ENCODE measurements at regions not wholly inside any gene's neighbourhood (a gene's known extent, or its start where the extent isn't known, plus 50 kb on each side); places are given as distances from the start of the nearest gene placed in this dataset.
"Not testable (repeated sequence)": the region's sequence is repeated elsewhere in the genome, so short reads cannot be mapped to it uniquely, and the experiment has no call there.

GRCh38 chr4:57989430-57989829 is 879.2 kb upstream of the IGFBP7 start:
- no peak for DNase-seq

DNA sequence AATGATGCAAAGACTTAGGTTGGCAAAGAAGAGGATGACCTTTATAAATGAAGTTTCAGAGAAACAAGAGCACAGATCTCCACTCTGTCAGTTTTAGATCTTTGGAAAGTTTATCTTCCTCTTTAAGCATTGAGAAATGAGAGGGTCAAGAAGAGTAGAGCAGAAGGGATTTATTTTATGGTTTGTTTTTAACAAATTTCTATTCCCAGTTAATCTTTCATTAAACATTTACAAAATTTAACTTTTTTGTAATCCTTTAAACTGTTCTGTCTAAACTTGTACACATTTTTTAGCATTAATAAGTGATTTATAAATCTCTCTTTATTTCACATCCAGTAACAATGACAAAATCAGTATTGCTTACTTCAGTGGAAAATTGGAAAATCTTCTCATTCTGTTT is 875.0 kb upstream of the IGFBP7 start:
- no peak for DNase-seq

GRCh38 chr4:57981123-57981522 is 870.9 kb upstream of the IGFBP7 start:
- DNase-seq: no peak

GRCh38 chr4:57974821-57975220 is 864.6 kb upstream of the IGFBP7 start:
- DNase-seq: no peak

- no peak for DNase-seq
Measured at GRCh38 chr4:57973819-57974218, 863.6 kb upstream of the IGFBP7 start.

- DNase-seq: no peak
Measured at GRCh38 chr4:57971261-57971660, 861.1 kb upstream of the IGFBP7 start.

GRCh38 chr4:57966987-57967760 is 857.0 kb upstream of the IGFBP7 start:
- DNase-seq: no peak

DNA sequence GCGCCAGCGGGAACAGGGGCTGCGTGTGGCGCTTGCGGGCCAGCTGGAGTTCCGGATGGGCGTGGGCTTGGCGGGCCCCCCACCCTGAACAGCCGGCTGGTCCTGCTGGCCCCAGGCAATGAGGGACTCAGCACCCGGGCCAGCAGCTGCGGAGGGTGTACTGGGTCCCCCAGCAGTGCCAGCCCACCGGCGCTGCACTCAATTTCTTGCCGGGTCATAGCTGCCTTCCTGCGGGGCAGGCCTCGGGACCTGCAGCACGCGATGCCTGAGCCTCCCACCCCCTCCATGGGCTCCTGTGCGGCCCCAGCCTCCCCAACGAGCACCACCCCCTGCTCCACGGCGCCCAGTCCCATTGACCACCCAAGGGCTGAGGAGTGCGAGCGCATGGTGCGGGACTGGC is 855.2 kb upstream of the IGFBP7 start:
- not testable (repeated sequence) for DNase-seq

DNA sequence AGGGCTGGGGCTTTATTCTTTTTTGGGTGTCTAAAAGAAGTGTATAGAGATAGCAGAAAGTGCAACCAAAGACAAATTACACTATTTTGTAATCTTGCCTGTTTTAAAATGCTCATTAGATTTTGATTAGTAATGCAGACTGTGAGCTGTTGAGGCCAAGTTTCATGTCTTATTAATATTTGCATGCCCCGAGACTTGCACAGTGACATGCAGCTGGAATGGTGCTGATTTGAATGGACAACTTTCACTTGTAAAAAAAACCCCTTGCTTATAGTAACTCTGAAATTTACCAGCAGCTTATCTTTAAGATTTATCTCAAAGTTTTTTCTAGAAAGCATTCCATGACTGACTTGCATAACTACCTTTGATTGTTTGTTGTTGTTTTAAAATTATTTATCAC is 835.1 kb upstream of the IGFBP7 start:
- DNase-seq: no peak

GRCh38 chr4:57943682-57944081 is 833.5 kb upstream of the IGFBP7 start:
- no peak for DNase-seq

GRCh38 chr4:57937326-57937725 is 827.1 kb upstream of the IGFBP7 start:
- DNase-seq: not testable (repeated sequence)

DNA sequence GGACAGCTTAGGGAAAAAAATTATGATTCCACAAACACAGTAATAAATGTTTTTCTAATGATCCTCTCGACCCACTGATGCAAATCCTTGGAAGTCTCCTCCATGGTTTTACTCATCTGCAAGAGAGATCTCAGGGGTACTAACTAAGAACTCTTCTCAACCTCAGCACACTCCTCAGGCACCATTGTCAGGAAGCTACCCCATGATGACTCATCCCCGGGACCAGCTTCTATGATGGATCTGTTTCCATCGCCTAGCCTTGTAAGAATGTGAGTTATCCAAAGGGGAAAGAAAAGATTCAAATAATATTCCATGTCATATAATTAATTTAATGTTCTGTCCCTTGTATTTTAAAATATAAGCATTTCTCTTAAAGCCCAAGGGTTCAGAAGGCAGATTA is 816.1 kb upstream of the IGFBP7 start:
- no peak for DNase-seq

- DNase-seq: no peak
Measured at GRCh38 chr4:57924951-57925350, 814.8 kb upstream of the IGFBP7 start.

- no peak for DNase-seq
Measured at GRCh38 chr4:57916479-57916878, 806.3 kb upstream of the IGFBP7 start.

- DNase-seq: no peak
Measured at GRCh38 chr4:57911203-57911602, 801.0 kb upstream of the IGFBP7 start.

DNA sequence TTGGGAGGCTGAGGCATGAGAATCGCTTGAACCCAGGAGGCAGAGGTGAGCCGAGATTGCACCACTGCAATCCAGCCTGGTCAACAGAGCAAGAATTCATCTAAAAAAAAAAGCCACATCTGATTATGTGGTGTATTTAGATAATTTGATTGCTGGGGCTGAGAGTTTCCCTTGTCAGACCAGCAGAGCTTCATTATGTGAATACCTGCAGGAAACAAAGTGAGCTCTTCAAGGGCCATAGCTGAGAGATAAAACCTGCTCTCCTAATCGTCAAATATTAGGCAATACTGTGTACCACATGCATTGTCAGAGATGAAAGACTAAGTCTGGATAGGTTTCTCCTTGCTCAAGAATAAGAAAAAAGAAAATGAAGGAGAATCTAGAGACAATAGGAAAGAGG is 800.0 kb upstream of the IGFBP7 start:
- no peak for DNase-seq

DNA sequence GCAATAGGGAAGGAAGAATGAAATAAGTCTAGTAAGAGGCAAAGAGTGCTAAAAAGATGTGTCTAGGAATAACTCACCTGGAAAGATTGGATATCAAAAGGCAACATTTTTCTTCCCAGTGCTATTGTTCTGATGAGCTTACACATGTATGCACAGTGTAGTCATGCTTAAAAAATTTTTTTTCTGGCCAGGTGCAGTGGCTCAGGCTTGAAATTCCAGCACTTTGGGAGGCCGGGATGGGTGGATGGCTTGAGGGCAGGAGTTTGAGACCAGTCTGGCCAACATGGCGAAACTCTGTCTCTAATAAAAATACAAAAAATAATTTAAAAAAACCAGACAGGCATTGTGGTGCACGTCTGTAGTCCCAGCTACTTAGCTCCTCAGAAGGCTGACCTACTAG is 795.8 kb upstream of the IGFBP7 start:
- no peak for DNase-seq

DNA sequence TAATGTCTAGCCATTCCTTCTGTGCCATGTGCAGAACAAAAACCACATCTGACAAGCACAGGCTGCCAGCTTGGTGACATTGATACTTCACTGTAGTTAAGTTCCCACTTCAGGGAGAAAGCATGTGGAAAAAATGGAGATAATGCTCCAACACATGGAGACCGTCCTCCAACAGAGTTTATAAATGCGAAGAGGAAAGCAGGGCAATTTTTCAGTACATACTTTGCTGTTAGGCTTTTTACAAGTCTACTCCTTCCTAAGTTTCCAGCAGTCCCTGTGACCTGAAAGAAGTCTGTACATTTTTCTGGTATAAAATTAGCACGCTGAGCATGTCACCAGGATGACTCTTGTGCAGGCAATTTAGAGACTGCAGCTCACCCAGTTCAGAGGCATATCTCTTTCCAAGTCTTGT is 766.9 kb upstream of the IGFBP7 start:
- DNase-seq: no peak

DNA sequence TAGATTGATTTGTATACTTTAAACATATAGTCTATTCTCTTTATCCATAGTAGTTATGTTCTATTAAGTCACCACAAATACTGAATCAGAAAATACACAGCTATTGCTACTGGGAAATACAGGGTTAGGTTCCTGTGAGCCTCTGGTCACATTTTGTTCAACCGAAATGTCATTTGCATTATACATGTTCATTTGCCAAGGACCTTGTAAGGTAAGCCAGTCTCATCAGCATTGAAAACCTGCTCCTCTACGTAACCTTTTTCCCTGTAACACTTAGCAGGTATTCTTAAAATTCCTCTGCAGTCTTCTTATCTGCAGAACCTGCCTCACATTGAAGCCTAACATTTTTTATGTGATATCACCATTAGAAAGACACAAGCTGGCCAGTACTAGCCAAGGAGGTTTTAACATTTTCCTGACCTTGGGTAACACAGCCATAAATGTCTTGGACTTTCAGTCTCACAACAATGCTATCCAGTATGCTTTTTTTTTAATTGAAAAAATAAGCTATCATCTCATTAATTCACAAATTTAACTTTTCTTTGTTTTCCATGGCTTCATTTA is 765.7 kb upstream of the IGFBP7 start:
- no peak for DNase-seq

GRCh38 chr4:57866468-57867171 is 756.4 kb upstream of the IGFBP7 start:
- no peak for DNase-seq

DNA sequence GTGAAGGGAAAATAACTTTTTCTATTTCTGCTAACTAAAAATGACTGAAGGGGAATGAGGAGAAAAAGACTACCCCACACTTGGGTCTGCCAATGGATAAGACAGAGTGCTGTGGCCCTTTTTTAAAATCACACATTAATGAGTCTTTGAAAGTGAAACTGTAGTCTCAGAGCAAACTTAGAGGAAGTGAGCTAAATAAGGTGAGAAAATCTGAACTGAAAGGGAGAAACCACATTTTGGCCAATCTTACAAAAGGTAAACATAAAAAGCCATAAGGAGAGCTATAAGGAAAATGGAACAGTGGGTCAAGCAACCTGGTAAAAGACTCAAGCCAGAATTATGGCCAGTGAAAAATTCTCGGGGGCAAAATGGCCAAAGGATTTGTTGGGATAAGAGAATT is 755.1 kb upstream of the IGFBP7 start:
- DNase-seq: no peak

- no peak for DNase-seq
Measured at GRCh38 chr4:57854748-57855147, 744.6 kb upstream of the IGFBP7 start.

DNA sequence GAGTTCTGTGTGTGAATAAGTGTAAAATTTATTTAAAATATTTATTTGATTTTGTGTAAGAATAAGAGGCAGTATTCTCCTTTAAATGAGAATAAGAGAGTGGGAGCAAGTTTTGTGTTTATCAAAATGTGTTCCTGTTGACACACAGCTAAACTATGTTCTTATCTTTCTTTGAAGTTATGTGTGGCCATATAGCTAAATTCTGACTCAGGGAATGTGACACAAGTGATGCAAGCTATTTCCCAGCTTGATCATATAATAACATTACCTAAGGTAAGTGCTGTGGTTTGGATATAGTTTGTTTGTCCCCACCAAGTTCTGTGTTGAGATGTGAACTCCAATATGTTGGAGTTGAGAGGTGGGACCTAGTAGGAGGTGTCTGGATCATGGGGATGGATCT is 740.0 kb upstream of the IGFBP7 start:
- DNase-seq: no peak

- no peak for DNase-seq
Measured at GRCh38 chr4:57832083-57832482, 721.9 kb upstream of the IGFBP7 start.
